ENCODE measurements at regions not wholly inside any gene's neighbourhood (a gene's known extent, or its start where the extent isn't known, plus 50 kb on each side); places are given as distances from the start of the nearest gene placed in this dataset.

DNA sequence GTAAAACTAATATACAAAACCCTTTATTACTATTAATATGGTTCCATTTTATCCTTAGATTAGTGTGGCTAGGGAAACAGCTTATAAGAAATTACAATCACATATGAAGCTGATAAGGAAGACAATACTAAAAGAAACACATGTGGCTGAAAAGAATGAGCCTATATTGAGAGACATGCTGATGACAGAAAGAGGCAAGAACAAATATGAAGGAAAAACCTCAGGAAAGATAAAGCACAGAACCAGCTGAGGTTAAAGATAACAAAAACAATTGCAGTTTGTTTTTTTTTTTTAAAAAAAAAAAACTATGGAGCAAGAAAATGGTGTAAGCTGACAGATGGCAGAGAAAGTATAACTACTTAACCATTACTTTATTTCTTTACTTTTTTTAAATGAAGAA is 69.2 kb upstream of the OSBPL8 start:
- TF ChIP-seq POLR2A (IDR thresholded peaks at IDR 0.05; ENCODE audit: low read length) (no peak), GATA1 (IDR thresholded peaks at IDR 0.05; ENCODE audit: low read depth, low read length) (no peak)

Measured in erythroblast (primary cell).